ENCODE measurements at regions not wholly inside any gene's neighbourhood (a gene's known extent, or its start where the extent isn't known, plus 50 kb on each side); places are given as distances from the start of the nearest gene placed in this dataset.

GRCh38 chr5:61969755-61970154, 336.3 kb upstream of the KIF2A start:
- H3K27me3 ChIP-seq (replicated peaks; ENCODE audit: control insufficient read depth, insufficient read depth, low read length, poor library complexity, severe bottlenecking), result no peaks in the 10 kb centered on the region
- H3K4me3 ChIP-seq (ENCODE audit: insufficient read depth, low read depth, low read length, poor library complexity, severe bottlenecking), result no peak overlapping the region
- no peaks in the 10 kb centered on the region for H3K4me1 ChIP-seq (ENCODE audit: control insufficient read depth, insufficient read depth, low read length, poor library complexity, severe bottlenecking)
- DNase-seq, result no peak
- H3K36me3 ChIP-seq (ENCODE audit: control insufficient read depth, insufficient read depth, low read length), result no peaks in the 10 kb centered on the region
- no peaks in the 10 kb centered on the region for H3K9me3 ChIP-seq (ENCODE audit: control insufficient read depth, low read length)
- H3K27ac ChIP-seq (ENCODE audit: insufficient read depth, low read length, poor library complexity, severe bottlenecking), result no peak overlapping the region

GRCh38 chr5:61970218-61970617, 335.8 kb upstream of the KIF2A start:
- no peak overlapping the region for H3K27ac ChIP-seq (ENCODE audit: insufficient read depth, low read length, poor library complexity, severe bottlenecking)
- no peaks in the 10 kb centered on the region for H3K4me1 ChIP-seq (ENCODE audit: control insufficient read depth, insufficient read depth, low read length, poor library complexity, severe bottlenecking)
- no peaks in the 10 kb centered on the region for H3K27me3 ChIP-seq (replicated peaks; ENCODE audit: control insufficient read depth, insufficient read depth, low read length, poor library complexity, severe bottlenecking)
- DNase-seq, result no peak
- H3K9me3 ChIP-seq (ENCODE audit: control insufficient read depth, low read length), result no peaks in the 10 kb centered on the region
- H3K36me3 ChIP-seq (ENCODE audit: control insufficient read depth, insufficient read depth, low read length), result no peaks in the 10 kb centered on the region
- no peak overlapping the region for H3K4me3 ChIP-seq (ENCODE audit: insufficient read depth, low read depth, low read length, poor library complexity, severe bottlenecking)

- Histone ChIP-seq H3K36me3 (ENCODE audit: control insufficient read depth, insufficient read depth, low read length) (no peaks in the 10 kb centered on the region), H3K4me3 (ENCODE audit: insufficient read depth, low read depth, low read length, poor library complexity, severe bottlenecking) (no peak overlapping the region), H3K27me3 (replicated peaks; ENCODE audit: control insufficient read depth, insufficient read depth, low read length, poor library complexity, severe bottlenecking) (no peaks in the 10 kb centered on the region), H3K9me3 (ENCODE audit: control insufficient read depth, low read length) (no peaks in the 10 kb centered on the region), H3K4me1 (ENCODE audit: control insufficient read depth, insufficient read depth, low read length, poor library complexity, severe bottlenecking) (no peaks in the 10 kb centered on the region), H3K27ac (ENCODE audit: insufficient read depth, low read length, poor library complexity, severe bottlenecking) (no peak overlapping the region)
- DNase-seq, result no peak
These were observed 331.3 kb upstream of the KIF2A start for GRCh38 chr5:61974680-61975079.

GRCh38 chr5:61981886-61982285, 324.1 kb upstream of the KIF2A start:
- no peaks in the 10 kb centered on the region for H3K4me1 ChIP-seq (ENCODE audit: control insufficient read depth, insufficient read depth, low read length, poor library complexity, severe bottlenecking)
- no peak overlapping the region for H3K4me3 ChIP-seq (ENCODE audit: insufficient read depth, low read depth, low read length, poor library complexity, severe bottlenecking)
- H3K36me3 ChIP-seq (ENCODE audit: control insufficient read depth, insufficient read depth, low read length), result no peaks in the 10 kb centered on the region
- DNase-seq, result no peak
- no peaks in the 10 kb centered on the region for H3K9me3 ChIP-seq (ENCODE audit: control insufficient read depth, low read length)
- no peaks in the 10 kb centered on the region for H3K27me3 ChIP-seq (replicated peaks; ENCODE audit: control insufficient read depth, insufficient read depth, low read length, poor library complexity, severe bottlenecking)
- H3K27ac ChIP-seq (ENCODE audit: insufficient read depth, low read length, poor library complexity, severe bottlenecking), result no peak overlapping the region

GRCh38 chr5:61991430-61991829, 314.6 kb upstream of the KIF2A start:
- no peaks in the 10 kb centered on the region for H3K9me3 ChIP-seq (ENCODE audit: control insufficient read depth, low read length)
- no peaks in the 10 kb centered on the region for H3K4me1 ChIP-seq (ENCODE audit: control insufficient read depth, insufficient read depth, low read length, poor library complexity, severe bottlenecking)
- no peak for DNase-seq
- H3K27ac ChIP-seq (ENCODE audit: insufficient read depth, low read length, poor library complexity, severe bottlenecking), result no peak overlapping the region
- H3K4me3 ChIP-seq (ENCODE audit: insufficient read depth, low read depth, low read length, poor library complexity, severe bottlenecking), result no peak overlapping the region
- H3K27me3 ChIP-seq (replicated peaks; ENCODE audit: control insufficient read depth, insufficient read depth, low read length, poor library complexity, severe bottlenecking), result no peaks in the 10 kb centered on the region
- H3K36me3 ChIP-seq (ENCODE audit: control insufficient read depth, insufficient read depth, low read length), result no peaks in the 10 kb centered on the region

- H3K36me3 ChIP-seq (ENCODE audit: control insufficient read depth, insufficient read depth, low read length), result no peaks in the 10 kb centered on the region
- DNase-seq, result no peak
- no peaks in the 10 kb centered on the region for H3K9me3 ChIP-seq (ENCODE audit: control insufficient read depth, low read length)
- H3K27ac ChIP-seq (ENCODE audit: insufficient read depth, low read length, poor library complexity, severe bottlenecking), result no peak overlapping the region
- H3K27me3 ChIP-seq (replicated peaks; ENCODE audit: control insufficient read depth, insufficient read depth, low read length, poor library complexity, severe bottlenecking), result no peaks in the 10 kb centered on the region
- H3K4me1 ChIP-seq (ENCODE audit: control insufficient read depth, insufficient read depth, low read length, poor library complexity, severe bottlenecking), result no peaks in the 10 kb centered on the region
- no peak overlapping the region for H3K4me3 ChIP-seq (ENCODE audit: insufficient read depth, low read depth, low read length, poor library complexity, severe bottlenecking)
These were observed 314.1 kb upstream of the KIF2A start for GRCh38 chr5:61991866-61992265.

GRCh38 chr5:61993295-61993927, 312.6 kb upstream of the KIF2A start:
- no peaks in the 10 kb centered on the region for H3K36me3 ChIP-seq (ENCODE audit: control insufficient read depth, insufficient read depth, low read length)
- H3K4me3 ChIP-seq (ENCODE audit: insufficient read depth, low read depth, low read length, poor library complexity, severe bottlenecking), result no peak overlapping the region
- H3K27ac ChIP-seq (ENCODE audit: insufficient read depth, low read length, poor library complexity, severe bottlenecking), result no peak overlapping the region
- H3K9me3 ChIP-seq (ENCODE audit: control insufficient read depth, low read length), result no peaks in the 10 kb centered on the region
- no peaks in the 10 kb centered on the region for H3K27me3 ChIP-seq (replicated peaks; ENCODE audit: control insufficient read depth, insufficient read depth, low read length, poor library complexity, severe bottlenecking)
- no peaks in the 10 kb centered on the region for H3K4me1 ChIP-seq (ENCODE audit: control insufficient read depth, insufficient read depth, low read length, poor library complexity, severe bottlenecking)
- no peak for DNase-seq

GRCh38 chr5:61994171-61994570, 311.8 kb upstream of the KIF2A start:
- Histone ChIP-seq H3K9me3 (ENCODE audit: control insufficient read depth, low read length) (no peaks in the 10 kb centered on the region), H3K4me1 (ENCODE audit: control insufficient read depth, insufficient read depth, low read length, poor library complexity, severe bottlenecking) (no peaks in the 10 kb centered on the region), H3K4me3 (ENCODE audit: insufficient read depth, low read depth, low read length, poor library complexity, severe bottlenecking) (no peak overlapping the region), H3K27ac (ENCODE audit: insufficient read depth, low read length, poor library complexity, severe bottlenecking) (no peak overlapping the region), H3K27me3 (replicated peaks; ENCODE audit: control insufficient read depth, insufficient read depth, low read length, poor library complexity, severe bottlenecking) (no peaks in the 10 kb centered on the region), H3K36me3 (ENCODE audit: control insufficient read depth, insufficient read depth, low read length) (no peaks in the 10 kb centered on the region)
- no peak for DNase-seq

GRCh38 chr5:61995486-61995885, 310.5 kb upstream of the KIF2A start:
- Histone ChIP-seq H3K27ac (ENCODE audit: insufficient read depth, low read length, poor library complexity, severe bottlenecking) (no peak overlapping the region), H3K27me3 (replicated peaks; ENCODE audit: control insufficient read depth, insufficient read depth, low read length, poor library complexity, severe bottlenecking) (no peaks in the 10 kb centered on the region), H3K36me3 (ENCODE audit: control insufficient read depth, insufficient read depth, low read length) (no peaks in the 10 kb centered on the region), H3K4me1 (ENCODE audit: control insufficient read depth, insufficient read depth, low read length, poor library complexity, severe bottlenecking) (no peaks in the 10 kb centered on the region), H3K4me3 (ENCODE audit: insufficient read depth, low read depth, low read length, poor library complexity, severe bottlenecking) (no peak overlapping the region), H3K9me3 (ENCODE audit: control insufficient read depth, low read length) (no peaks in the 10 kb centered on the region)
- no peak for DNase-seq

GRCh38 chr5:61999371-61999770, 306.6 kb upstream of the KIF2A start:
- H3K36me3 ChIP-seq (ENCODE audit: control insufficient read depth, insufficient read depth, low read length), result no peaks in the 10 kb centered on the region
- no peaks in the 10 kb centered on the region for H3K9me3 ChIP-seq (ENCODE audit: control insufficient read depth, low read length)
- H3K27me3 ChIP-seq (replicated peaks; ENCODE audit: control insufficient read depth, insufficient read depth, low read length, poor library complexity, severe bottlenecking), result no peaks in the 10 kb centered on the region
- H3K4me3 ChIP-seq (ENCODE audit: insufficient read depth, low read depth, low read length, poor library complexity, severe bottlenecking), result no peak overlapping the region
- no peaks in the 10 kb centered on the region for H3K4me1 ChIP-seq (ENCODE audit: control insufficient read depth, insufficient read depth, low read length, poor library complexity, severe bottlenecking)
- no peak for DNase-seq
- H3K27ac ChIP-seq (ENCODE audit: insufficient read depth, low read length, poor library complexity, severe bottlenecking), result no peak overlapping the region

Data from effector memory CD4-positive, alpha-beta T cell (primary cell).